ENCODE measurements at regions not wholly inside any gene's neighbourhood (a gene's known extent, or its start where the extent isn't known, plus 50 kb on each side); places are given as distances from the start of the nearest gene placed in this dataset.

DNA sequence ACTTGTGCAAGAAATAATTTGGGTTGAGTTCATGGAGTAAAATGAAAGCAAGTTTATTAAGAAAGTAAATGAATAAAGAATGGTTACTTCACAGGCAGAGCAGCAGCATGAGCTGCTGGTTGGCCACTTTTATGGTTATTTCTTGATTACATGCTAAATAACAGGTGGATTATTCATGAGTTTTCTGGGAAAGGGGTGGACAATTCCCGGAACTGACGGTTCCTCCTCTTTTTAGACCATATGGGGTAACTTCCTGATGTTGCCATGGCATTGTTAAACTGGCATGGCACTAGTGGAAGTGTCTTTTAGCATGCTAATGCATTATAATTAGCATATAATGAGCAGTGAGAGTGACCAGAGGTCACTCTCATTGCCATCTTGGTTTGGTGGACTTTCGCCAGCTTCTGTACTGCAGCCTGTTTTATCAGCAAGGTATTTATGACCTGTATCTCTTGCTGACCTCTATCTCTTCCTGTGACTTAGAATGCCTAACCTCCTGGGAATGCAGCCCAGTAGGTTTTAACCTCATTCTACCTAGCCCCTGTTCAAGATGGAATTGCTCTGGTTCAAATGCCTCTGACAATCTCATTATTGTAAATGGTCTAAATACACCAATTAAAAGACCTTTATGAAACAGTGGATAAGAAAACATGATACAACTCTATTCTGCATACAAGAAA lies 114.1 kb upstream of the FIGN start:
- H3K27me3 ChIP-seq (replicated peaks in 1 of 7), result no peaks in the 10 kb centered on the region
- WGBS, 5 donors, result 66 to 77% (median 72%) methylated on average over 3 of the region's 3 CpGs
- no peak for DNase-seq
- no peaks in the 10 kb centered on the region for H3K4me1 ChIP-seq
- peaks cover 0 to 6% (median 0%) of the 10 kb centered on the region in 8 donors for H3K9me3 ChIP-seq
- H3K27ac ChIP-seq, result no peak overlapping the region
- no peak overlapping the region for H3K4me3 ChIP-seq
- H3K36me3 ChIP-seq, result no peaks in the 10 kb centered on the region
- TF ChIP-seq POLR2AphosphoS5 (IDR thresholded peaks at IDR 0.05), result no peak
- TF ChIP-seq, protein P1, sequence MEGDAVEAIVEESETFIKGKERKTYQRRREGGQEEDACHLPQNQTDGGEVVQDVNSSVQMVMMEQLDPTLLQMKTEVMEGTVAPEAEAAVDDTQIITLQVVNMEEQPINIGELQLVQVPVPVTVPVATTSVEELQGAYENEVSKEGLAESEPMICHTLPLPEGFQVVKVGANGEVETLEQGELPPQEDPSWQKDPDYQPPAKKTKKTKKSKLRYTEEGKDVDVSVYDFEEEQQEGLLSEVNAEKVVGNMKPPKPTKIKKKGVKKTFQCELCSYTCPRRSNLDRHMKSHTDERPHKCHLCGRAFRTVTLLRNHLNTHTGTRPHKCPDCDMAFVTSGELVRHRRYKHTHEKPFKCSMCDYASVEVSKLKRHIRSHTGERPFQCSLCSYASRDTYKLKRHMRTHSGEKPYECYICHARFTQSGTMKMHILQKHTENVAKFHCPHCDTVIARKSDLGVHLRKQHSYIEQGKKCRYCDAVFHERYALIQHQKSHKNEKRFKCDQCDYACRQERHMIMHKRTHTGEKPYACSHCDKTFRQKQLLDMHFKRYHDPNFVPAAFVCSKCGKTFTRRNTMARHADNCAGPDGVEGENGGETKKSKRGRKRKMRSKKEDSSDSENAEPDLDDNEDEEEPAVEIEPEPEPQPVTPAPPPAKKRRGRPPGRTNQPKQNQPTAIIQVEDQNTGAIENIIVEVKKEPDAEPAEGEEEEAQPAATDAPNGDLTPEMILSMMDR (IDR thresholded peaks at IDR 0.05 in 8 of 11, conservative IDR thresholded peaks at IDR 0.05 in 3 of 11), result no peak
- no peak for TF ChIP-seq POLR2A (IDR thresholded peaks at IDR 0.05)
- intact Hi-C loops (cut with DNase I; ENCODE audit: low total_unique reads), result no loop called here

DNA sequence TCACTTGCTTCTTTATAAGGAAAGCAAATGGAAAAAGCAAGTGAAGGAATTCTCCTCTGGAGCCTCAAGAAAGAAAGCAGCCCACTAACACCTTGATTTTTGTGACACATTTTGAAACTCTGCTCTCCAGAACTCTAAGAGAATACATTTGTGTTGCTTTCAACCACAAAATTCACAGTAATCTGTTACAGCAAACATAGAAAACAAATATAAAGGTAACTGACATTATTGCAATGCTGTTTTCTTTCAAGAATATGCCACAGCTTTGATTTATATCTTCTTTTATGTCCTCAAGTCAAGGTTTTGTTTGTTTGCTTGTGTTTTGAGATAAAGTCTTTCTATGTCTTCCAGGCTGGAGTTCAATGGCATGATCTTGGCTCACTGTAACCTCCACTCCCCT lies 103.1 kb upstream of the FIGN start:
- intact Hi-C loops (cut with DNase I; ENCODE audit: low total_unique reads), result no loop called here
- H3K27ac ChIP-seq, result no peak overlapping the region
- no peak overlapping the region for H3K4me3 ChIP-seq
- no peaks in the 10 kb centered on the region for H3K27me3 ChIP-seq (replicated peaks in 1 of 7)
- no peak for DNase-seq
- H3K4me1 ChIP-seq, result no peaks in the 10 kb centered on the region
- TF ChIP-seq POLR2A (IDR thresholded peaks at IDR 0.05) (no peak), POLR2AphosphoS5 (IDR thresholded peaks at IDR 0.05) (no peak)
- TF ChIP-seq, protein P1 (IDR thresholded peaks at IDR 0.05 in 8 of 11, conservative IDR thresholded peaks at IDR 0.05 in 3 of 11), result no peak
- H3K9me3 ChIP-seq, result peaks cover 0 to 1% (median 0%) of the 10 kb centered on the region in 8 donors
- no peaks in the 10 kb centered on the region for H3K36me3 ChIP-seq

DNA sequence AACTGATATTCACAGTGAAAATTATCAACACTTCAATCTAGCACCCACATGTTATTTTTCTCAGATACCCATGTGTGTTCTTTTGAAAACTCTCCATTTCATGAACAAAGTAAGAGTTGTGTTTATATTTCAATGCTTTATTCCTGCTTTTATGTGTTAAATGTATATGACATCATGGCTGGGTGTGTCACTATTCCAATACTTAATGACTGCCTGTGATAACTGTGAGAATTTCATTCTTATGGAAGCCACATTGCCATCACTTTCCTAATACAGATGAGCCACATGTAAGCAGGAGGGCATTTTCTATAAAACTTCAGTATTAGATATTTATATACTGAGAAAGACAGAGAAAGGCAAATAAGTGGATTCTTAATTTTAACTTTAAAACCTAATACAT lies 100.4 kb upstream of the FIGN start:
- Histone ChIP-seq H3K4me1 (no peaks in the 10 kb centered on the region), H3K36me3 (no peaks in the 10 kb centered on the region), H3K9me3 (no peaks in the 10 kb centered on the region), H3K4me3 (no peak overlapping the region), H3K27me3 (replicated peaks in 1 of 7) (no peaks in the 10 kb centered on the region), H3K27ac (no peak overlapping the region)
- DNase-seq, result no peak
- intact Hi-C loops (cut with DNase I; ENCODE audit: low total_unique reads), result no loop called here
- TF ChIP-seq, protein P1 (IDR thresholded peaks at IDR 0.05 in 8 of 11, conservative IDR thresholded peaks at IDR 0.05 in 3 of 11), result no peak
- TF ChIP-seq POLR2AphosphoS5 (IDR thresholded peaks at IDR 0.05) (no peak), POLR2A (IDR thresholded peaks at IDR 0.05) (no peak)

DNA sequence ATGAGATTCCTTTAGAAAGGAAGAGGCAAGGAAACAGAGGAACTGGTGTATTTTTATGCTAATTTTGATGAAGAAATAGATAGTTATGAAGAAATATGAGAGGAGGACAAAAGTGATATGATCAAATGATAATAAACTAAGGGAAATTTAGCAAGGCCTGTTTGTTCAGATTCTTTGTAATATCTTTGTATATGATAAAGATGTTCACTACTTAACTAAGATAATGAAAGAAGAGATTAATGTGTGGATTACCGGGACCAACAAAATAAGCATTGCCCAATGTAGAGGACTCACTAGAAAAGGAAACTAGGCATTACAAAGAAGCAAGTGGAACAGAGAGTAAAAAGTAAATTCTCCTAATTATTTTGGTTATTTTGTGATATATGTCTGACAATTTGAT lies 99.0 kb upstream of the FIGN start:
- intact Hi-C loops (cut with DNase I; ENCODE audit: low total_unique reads), result no loop called here
- H3K36me3 ChIP-seq, result no peaks in the 10 kb centered on the region
- no peaks in the 10 kb centered on the region for H3K9me3 ChIP-seq
- DNase-seq, result no peak
- no peak overlapping the region for H3K4me3 ChIP-seq
- no peak for TF ChIP-seq POLR2A (IDR thresholded peaks at IDR 0.05)
- TF ChIP-seq, protein P1 (IDR thresholded peaks at IDR 0.05 in 8 of 11, conservative IDR thresholded peaks at IDR 0.05 in 3 of 11), result no peak
- TF ChIP-seq POLR2AphosphoS5 (IDR thresholded peaks at IDR 0.05), result no peak
- 89 to 100% (median 92%) methylated on average over 1 of the region's 1 CpG for WGBS, 5 donors
- no peaks in the 10 kb centered on the region for H3K27me3 ChIP-seq (replicated peaks in 1 of 7)
- H3K4me1 ChIP-seq, result no peaks in the 10 kb centered on the region
- H3K27ac ChIP-seq, result no peak overlapping the region

All from spleen (tissue), 11 donors.